HEK293 (cell line): ENCODE measurements at regions not wholly inside any gene's neighbourhood (a gene's known extent, or its start where the extent isn't known, plus 50 kb on each side); places are given as distances from the start of the nearest gene placed in this dataset.

Experiments
- CTCF ChIA-PET: fragments of 350-600 bp; formaldehyde crosslinking; extraction: SDS; loops from one replicate; lab custom pipeline; 2021; ENCODE audit warnings: antibody characterized with exemption; lab: Yijun Ruan, JAX
- POLR2A ChIA-PET: fragments of 300-600 bp; formaldehyde crosslinking; extraction: SDS; loops from one replicate; lab custom pipeline; 2020; ENCODE audit warnings: antibody characterized with exemption, inconsistent platforms; lab: Yijun Ruan, JAX
- H3K27ac ChIP-seq: fragments of 200-500 bp; sonication (Bioruptor generic); 2 replicates; pipeline ENCODE4 v1.5.1; 2014; ENCODE audit warnings: low read depth, low read length, control low read depth, inconsistent platforms; ENCODE audit errors: extremely low read depth
- H3K36me3 ChIP-seq, 2 experiments: fragments of 200-500 bp in 1 of 2; sonication (Bioruptor generic) in 1 of 2; 1 replicate in 1 of 2; 2 replicates in 1 of 2; pipeline ENCODE4 v1.5.1; 2014 to 2017; ENCODE audit warnings: inconsistent platforms in 2 of 2, low read length in 2 of 2; ENCODE audit not compliant: control insufficient read depth in 2 of 2, insufficient read depth in 1 of 2
- H3K4me1 ChIP-seq: fragments of 200-500 bp; sonication (Bioruptor generic); 2 replicates; pipeline ENCODE4 v1.5.1; 2014; ENCODE audit warnings: mild to moderate bottlenecking, low read length, inconsistent platforms; ENCODE audit not compliant: control insufficient read depth, insufficient read depth
- H3K4me3 ChIP-seq: 2 replicates; pipeline ENCODE4 v1.5.1; 2011; ENCODE audit warnings: low read depth, mild to moderate bottlenecking, control low read depth, low read length, moderate library complexity
- H3K9me3 ChIP-seq: fragments of 200-500 bp; sonication (Bioruptor generic); 2 replicates; pipeline ENCODE4 v1.5.1; 2014; ENCODE audit warnings: low read depth, low read length, inconsistent platforms; ENCODE audit not compliant: control insufficient read depth, insufficient read depth
- CTCF ChIP-seq: fragments of 450-650 bp; formaldehyde crosslinking; IDR thresholded peaks from 2 replicates; pipeline ENCODE4 v1.5.1; 2016; ENCODE audit warnings: missing biosample characterization, missing genetic modification characterization
- FEZF1 ChIP-seq: fragments of 450-650 bp; formaldehyde crosslinking; IDR thresholded peaks from 2 replicates; pipeline ENCODE4 v1.5.1; 2016; ENCODE audit warnings: missing biosample characterization, missing genetic modification characterization
- KLF16 ChIP-seq: fragments of 450-650 bp; formaldehyde crosslinking; IDR thresholded peaks from 2 replicates; pipeline ENCODE4 v1.5.1; 2017; ENCODE audit warnings: missing biosample characterization, missing genetic modification characterization
- KLF9 ChIP-seq: fragments of 450-650 bp; formaldehyde crosslinking; IDR thresholded peaks from 2 replicates; pipeline ENCODE4 v1.5.1; 2016; ENCODE audit warnings: missing biosample characterization, missing genetic modification characterization, low read depth
- OVOL3 ChIP-seq: fragments of 450-650 bp; formaldehyde crosslinking; IDR thresholded peaks from 2 replicates; pipeline ENCODE4 v1.5.1; 2016; ENCODE audit warnings: missing biosample characterization, missing genetic modification characterization
- SALL2 ChIP-seq: fragments of 450-650 bp; formaldehyde crosslinking; IDR thresholded peaks from 2 replicates; pipeline ENCODE4 v1.5.0; 2017; ENCODE audit warnings: missing biosample characterization, mild to moderate bottlenecking, missing genetic modification characterization, borderline replicate concordance
- SETDB1 ChIP-seq: IDR thresholded peaks from one replicate; pipeline ENCODE4 v1.6.1; 2017; ENCODE audit warnings: mild to moderate bottlenecking, low read length, moderate library complexity, mixed read lengths; ENCODE audit not compliant: insufficient read length
- SP2 ChIP-seq: fragments of 450-650 bp; formaldehyde crosslinking; IDR thresholded peaks from 2 replicates; pipeline ENCODE4 v1.5.1; 2016; ENCODE audit warnings: missing biosample characterization, missing genetic modification characterization
- WT1 ChIP-seq: fragments of 450-650 bp; formaldehyde crosslinking; IDR thresholded peaks from 2 replicates; pipeline ENCODE4 v1.5.1; 2016; ENCODE audit warnings: missing biosample characterization, missing genetic modification characterization
- ZFHX2 ChIP-seq: fragments of 450-650 bp; formaldehyde crosslinking; conservative IDR thresholded peaks from 2 replicates; pipeline ENCODE4 v1.5.1; 2016; ENCODE audit warnings: missing biosample characterization, missing genetic modification characterization
- ZFP37 ChIP-seq: fragments of 450-650 bp; formaldehyde crosslinking; IDR thresholded peaks from 2 replicates; pipeline ENCODE4 v1.5.1; 2016; ENCODE audit warnings: missing biosample characterization, missing genetic modification characterization
- ZIC2 ChIP-seq: fragments of 450-650 bp; formaldehyde crosslinking; IDR thresholded peaks from 2 replicates; pipeline ENCODE4 v1.5.1; 2016; ENCODE audit warnings: missing biosample characterization, missing genetic modification characterization
- ZNF112 ChIP-seq: fragments of 450-650 bp; formaldehyde crosslinking; IDR thresholded peaks from 2 replicates; pipeline ENCODE4 v1.5.0; 2017; ENCODE audit warnings: missing biosample characterization, missing genetic modification characterization
- ZNF184 ChIP-seq: fragments of 450-650 bp; IDR thresholded peaks from 2 replicates; pipeline ENCODE4 v1.5.1; 2018; ENCODE audit warnings: missing biosample characterization, mild to moderate bottlenecking, missing genetic modification characterization
- ZNF202 ChIP-seq: fragments of 450-650 bp; formaldehyde crosslinking; IDR thresholded peaks from 2 replicates; pipeline ENCODE4 v1.5.1; 2016; ENCODE audit warnings: missing biosample characterization, missing genetic modification characterization, borderline replicate concordance
- ZNF37A ChIP-seq: fragments of 450-650 bp; IDR thresholded peaks from 2 replicates; pipeline ENCODE4 v1.5.1; 2018; ENCODE audit warnings: missing biosample characterization, missing genetic modification characterization
- ZNF398 ChIP-seq: fragments of 450-650 bp; formaldehyde crosslinking; IDR thresholded peaks from 2 replicates; pipeline ENCODE4 v1.5.1; 2017; ENCODE audit warnings: missing biosample characterization, missing genetic modification characterization
- ZNF501 ChIP-seq: fragments of 450-650 bp; formaldehyde crosslinking; IDR thresholded peaks from 2 replicates; pipeline ENCODE4 v1.5.1; 2016; ENCODE audit warnings: missing biosample characterization, missing genetic modification characterization
- ZNF624 ChIP-seq: fragments of 450-650 bp; formaldehyde crosslinking; IDR thresholded peaks from 2 replicates; pipeline ENCODE4 v1.5.1; 2017; ENCODE audit warnings: missing biosample characterization, missing genetic modification characterization
- ZNF768 ChIP-seq: fragments of 450-650 bp; formaldehyde crosslinking; IDR thresholded peaks from 2 replicates; pipeline ENCODE4 v1.5.1; 2018; ENCODE audit warnings: missing biosample characterization, mild to moderate bottlenecking, missing genetic modification characterization
- ZNF777 ChIP-seq: fragments of 450-650 bp; formaldehyde crosslinking; IDR thresholded peaks from 2 replicates; pipeline ENCODE4 v1.5.1; 2017; ENCODE audit warnings: missing biosample characterization, missing genetic modification characterization, borderline replicate concordance
- ZNF830 ChIP-seq: fragments of 450-650 bp; IDR thresholded peaks from 2 replicates; pipeline ENCODE4 v1.5.0; 2018; ENCODE audit warnings: missing biosample characterization, missing genetic modification characterization, low read depth, mild to moderate bottlenecking, moderate library complexity
- ZSCAN30 ChIP-seq: fragments of 450-650 bp; IDR thresholded peaks from 2 replicates; pipeline ENCODE4 v1.5.1; 2018; ENCODE audit warnings: missing biosample characterization, mild to moderate bottlenecking, missing genetic modification characterization, moderate library complexity
- TF ChIP-seq, protein P1 (sequence below): fragments of 450-650 bp; formaldehyde crosslinking; IDR thresholded peaks from 2 replicates; pipeline ENCODE4 v1.5.1; 2016; ENCODE audit warnings: missing biosample characterization, missing genetic modification characterization
- TF ChIP-seq, protein P2 (sequence below): fragments of 450-650 bp; formaldehyde crosslinking; IDR thresholded peaks from 2 replicates; pipeline ENCODE4 v1.5.1; 2017; ENCODE audit warnings: missing biosample characterization, missing genetic modification characterization
- TF ChIP-seq, protein P3 (sequence below): fragments of 450-650 bp; formaldehyde crosslinking; IDR thresholded peaks from 2 replicates; pipeline ENCODE4 v1.5.0; 2017; ENCODE audit warnings: missing biosample characterization, missing genetic modification characterization, borderline replicate concordance
- TF ChIP-seq, protein P4 (sequence below): fragments of 450-650 bp; IDR thresholded peaks from 2 replicates; pipeline ENCODE4 v1.5.1; 2018; ENCODE audit warnings: missing biosample characterization, mild to moderate bottlenecking, missing genetic modification characterization

DNA sequence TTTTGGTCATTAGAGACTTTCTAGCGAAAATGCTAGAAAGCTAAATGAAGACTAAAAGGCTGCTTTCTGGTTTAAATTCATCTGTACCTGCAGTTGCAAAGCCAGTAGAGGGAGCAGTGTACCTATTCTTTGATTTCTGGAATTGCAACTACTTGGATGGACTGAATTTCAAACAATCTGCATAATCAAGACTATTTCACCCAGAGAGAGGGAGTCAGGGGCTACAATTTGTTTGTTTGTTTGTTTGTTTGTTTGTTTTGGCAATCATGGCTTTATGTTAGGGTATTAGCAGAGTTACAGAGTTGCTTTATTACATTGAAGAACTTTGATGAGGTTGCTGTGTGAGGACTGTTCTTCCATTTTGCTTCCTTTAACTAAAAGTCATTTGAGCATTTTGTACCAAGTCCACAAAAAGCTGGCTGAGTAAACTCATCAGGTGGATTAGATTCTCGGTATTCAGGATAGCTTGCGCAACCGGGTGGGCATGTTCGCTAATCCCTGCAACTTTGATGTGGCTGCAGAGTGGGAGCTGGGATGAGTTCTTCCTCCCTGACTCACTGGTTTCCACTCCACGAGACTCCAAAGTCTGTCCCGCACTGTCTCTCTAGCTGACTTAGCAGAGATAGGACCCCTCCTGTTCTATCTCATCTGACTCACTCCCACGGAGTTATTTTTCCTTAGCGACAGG lies 80.0 kb upstream of the TUT7 start:
- Histone ChIP-seq H3K27ac (no peak overlapping the region), H3K4me3 (no peak overlapping the region; the same call in 1 of the 2 replicates), H3K36me3 (no peaks in the 10 kb centered on the region), H3K4me1 (no peaks in the 10 kb centered on the region), H3K9me3 (no peaks in the 10 kb centered on the region)
- ChIA-PET CTCF (interaction anchor here (0.6 to 3.6 kb wide), 43 partner anchors 9 to 1247 kb away, joined by 3 to 58 read pairs (median 3); partner anchors contain the start of gene GAS1), POLR2A (interaction anchor here (1.2 to 1.4 kb wide), 2 partner anchors 152 to 512 kb away, joined by 3 to 4 read pairs; partner anchors contain the start of gene ISCA1)
- TF ChIP-seq SALL2 (tag by site-specific recombination) (no peak), ZNF768 (tag by site-specific recombination) (no peak), ZNF112 (tag by site-specific recombination) (no peak), ZNF624 (tag by site-specific recombination) (no peak), ZSCAN30 (no peak), ZNF398 (tag by site-specific recombination) (no peak), WT1 (tag by site-specific recombination) (no peak), CTCF (tag by site-specific recombination) (peak; percentile 68; the same call in 1 of the 2 replicates), ZFP37 (no peak), ZFHX2 (tag by site-specific recombination) (peak; percentile 80), KLF16 (no peak), ZNF202 (tag by site-specific recombination) (no peak), ZNF37A (tag by site-specific recombination) (no peak), OVOL3 (tag by site-specific recombination) (no peak), ZNF830 (tag by site-specific recombination) (no peak), ZIC2 (tag by site-specific recombination) (no peak), SP2 (no peak), KLF9 (tag by site-specific recombination) (no peak), FEZF1 (tag by site-specific recombination) (no peak), SETDB1 (no peak), ZNF184 (tag by site-specific recombination) (no peak), ZNF777 (tag by site-specific recombination) (no peak), ZNF501 (peak; percentile 48; the same call in 1 of the 2 replicates)
- TF ChIP-seq, protein P1, sequence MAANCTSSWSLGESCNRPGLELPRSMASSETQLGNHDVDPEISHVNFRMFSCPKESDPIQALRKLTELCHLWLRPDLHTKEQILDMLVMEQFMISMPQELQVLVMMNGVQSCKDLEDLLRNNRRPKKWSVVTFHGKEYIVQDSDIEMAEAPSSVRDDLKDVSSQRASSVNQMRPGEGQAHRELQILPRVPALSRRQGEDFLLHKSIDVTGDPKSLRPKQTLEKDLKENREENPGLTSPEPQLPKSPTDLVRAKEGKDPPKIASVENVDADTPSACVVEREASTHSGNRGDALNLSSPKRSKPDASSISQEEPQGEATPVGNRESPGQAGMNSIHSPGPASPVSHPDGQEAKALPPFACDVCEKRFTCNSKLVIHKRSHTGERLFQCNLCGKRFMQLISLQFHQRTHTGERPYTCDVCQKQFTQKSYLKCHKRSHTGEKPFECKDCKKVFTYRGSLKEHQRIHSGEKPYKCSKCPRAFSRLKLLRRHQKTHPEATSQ (tag by site-specific recombination) = no peak
- TF ChIP-seq, protein P2, sequence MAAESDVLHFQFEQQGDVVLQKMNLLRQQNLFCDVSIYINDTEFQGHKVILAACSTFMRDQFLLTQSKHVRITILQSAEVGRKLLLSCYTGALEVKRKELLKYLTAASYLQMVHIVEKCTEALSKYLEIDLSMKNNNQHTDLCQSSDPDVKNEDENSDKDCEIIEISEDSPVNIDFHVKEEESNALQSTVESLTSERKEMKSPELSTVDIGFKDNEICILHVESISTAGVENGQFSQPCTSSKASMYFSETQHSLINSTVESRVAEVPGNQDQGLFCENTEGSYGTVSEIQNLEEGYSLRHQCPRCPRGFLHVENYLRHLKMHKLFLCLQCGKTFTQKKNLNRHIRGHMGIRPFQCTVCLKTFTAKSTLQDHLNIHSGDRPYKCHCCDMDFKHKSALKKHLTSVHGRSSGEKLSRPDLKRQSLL (tag by site-specific recombination) = no peak
- TF ChIP-seq, protein P3, sequence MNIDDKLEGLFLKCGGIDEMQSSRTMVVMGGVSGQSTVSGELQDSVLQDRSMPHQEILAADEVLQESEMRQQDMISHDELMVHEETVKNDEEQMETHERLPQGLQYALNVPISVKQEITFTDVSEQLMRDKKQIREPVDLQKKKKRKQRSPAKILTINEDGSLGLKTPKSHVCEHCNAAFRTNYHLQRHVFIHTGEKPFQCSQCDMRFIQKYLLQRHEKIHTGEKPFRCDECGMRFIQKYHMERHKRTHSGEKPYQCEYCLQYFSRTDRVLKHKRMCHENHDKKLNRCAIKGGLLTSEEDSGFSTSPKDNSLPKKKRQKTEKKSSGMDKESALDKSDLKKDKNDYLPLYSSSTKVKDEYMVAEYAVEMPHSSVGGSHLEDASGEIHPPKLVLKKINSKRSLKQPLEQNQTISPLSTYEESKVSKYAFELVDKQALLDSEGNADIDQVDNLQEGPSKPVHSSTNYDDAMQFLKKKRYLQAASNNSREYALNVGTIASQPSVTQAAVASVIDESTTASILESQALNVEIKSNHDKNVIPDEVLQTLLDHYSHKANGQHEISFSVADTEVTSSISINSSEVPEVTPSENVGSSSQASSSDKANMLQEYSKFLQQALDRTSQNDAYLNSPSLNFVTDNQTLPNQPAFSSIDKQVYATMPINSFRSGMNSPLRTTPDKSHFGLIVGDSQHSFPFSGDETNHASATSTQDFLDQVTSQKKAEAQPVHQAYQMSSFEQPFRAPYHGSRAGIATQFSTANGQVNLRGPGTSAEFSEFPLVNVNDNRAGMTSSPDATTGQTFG (tag by site-specific recombination) = no peak
- TF ChIP-seq, protein P4, sequence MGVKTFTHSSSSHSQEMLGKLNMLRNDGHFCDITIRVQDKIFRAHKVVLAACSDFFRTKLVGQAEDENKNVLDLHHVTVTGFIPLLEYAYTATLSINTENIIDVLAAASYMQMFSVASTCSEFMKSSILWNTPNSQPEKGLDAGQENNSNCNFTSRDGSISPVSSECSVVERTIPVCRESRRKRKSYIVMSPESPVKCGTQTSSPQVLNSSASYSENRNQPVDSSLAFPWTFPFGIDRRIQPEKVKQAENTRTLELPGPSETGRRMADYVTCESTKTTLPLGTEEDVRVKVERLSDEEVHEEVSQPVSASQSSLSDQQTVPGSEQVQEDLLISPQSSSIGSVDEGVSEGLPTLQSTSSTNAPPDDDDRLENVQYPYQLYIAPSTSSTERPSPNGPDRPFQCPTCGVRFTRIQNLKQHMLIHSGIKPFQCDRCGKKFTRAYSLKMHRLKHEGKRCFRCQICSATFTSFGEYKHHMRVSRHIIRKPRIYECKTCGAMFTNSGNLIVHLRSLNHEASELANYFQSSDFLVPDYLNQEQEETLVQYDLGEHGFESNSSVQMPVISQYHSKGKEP (tag by site-specific recombination) = no peak
